CD1c-positive myeloid dendritic cell (primary cell): ENCODE measurements at regions not wholly inside any gene's neighbourhood (a gene's known extent, or its start where the extent isn't known, plus 50 kb on each side); places are given as distances from the start of the nearest gene placed in this dataset.
"Not testable (repeated sequence)": the region's sequence is repeated elsewhere in the genome, so short reads cannot be mapped to it uniquely, and the experiment has no call there.

Source experiments
- DNase-seq: peaks from one replicate; pipeline ENCODE4 v3.0.0-alpha.2; 2016; ENCODE audit errors: extremely low spot score

DNA sequence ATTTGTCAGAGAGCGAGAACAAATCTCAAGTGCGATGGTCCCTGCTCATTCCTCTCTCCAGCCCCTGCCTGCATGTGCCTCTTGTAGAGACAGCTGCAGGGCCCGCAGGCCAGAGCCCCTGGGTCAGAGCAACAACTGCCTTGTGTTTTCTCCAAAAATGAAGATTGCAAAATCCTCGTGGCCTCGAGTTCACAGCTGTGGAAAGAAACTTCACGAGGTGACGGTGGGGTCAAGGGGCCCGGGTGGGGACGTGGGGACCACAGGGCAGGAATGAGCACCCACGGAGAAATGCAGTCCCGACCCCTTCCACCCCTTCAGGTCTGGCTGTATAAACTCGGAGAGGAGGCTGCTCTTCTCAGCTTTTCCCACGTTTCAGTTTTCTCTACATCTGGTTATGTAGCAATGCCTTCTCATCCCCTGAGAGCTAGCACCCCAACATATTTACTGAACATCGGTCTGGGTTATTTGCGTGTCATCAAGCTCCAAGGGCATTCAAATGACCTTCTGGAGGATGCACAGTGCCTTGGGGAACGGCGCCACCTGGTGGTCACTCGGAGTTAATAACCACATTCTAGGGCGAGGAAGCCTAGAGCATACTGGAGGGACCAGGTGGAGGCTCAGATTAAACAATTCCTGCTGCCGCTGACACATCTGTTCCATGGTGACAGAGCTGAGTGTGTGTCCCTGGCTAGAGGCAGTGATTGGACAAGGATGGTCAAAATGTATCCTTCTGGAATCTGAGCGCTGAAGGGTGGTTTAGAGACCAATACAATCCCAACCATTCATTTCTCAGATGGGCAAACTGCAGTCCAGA is 91.4 kb upstream of the CYRIA start:
- DNase-seq: peak; percentile 77

DNA sequence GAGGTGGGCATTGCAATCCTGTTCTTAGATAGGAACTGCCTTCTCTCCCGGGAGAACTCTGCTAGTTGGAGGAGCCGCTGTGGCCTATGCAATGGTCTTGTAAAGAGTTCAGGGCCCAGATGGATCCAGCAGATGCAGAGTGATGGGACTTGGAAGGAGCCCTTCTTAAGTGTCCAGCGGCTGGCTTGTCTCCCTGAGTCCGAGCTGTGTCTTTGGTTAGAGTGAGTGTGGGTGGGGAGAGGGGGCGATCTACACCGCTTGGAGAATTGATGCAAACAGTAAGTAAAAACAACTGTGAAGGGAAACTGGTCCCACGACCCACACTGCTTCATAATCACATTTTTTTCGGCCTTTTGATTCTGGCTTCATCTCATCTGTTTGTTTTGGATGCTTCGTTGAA is 89.8 kb upstream of the CYRIA start:
- DNase-seq: no peak

DNA sequence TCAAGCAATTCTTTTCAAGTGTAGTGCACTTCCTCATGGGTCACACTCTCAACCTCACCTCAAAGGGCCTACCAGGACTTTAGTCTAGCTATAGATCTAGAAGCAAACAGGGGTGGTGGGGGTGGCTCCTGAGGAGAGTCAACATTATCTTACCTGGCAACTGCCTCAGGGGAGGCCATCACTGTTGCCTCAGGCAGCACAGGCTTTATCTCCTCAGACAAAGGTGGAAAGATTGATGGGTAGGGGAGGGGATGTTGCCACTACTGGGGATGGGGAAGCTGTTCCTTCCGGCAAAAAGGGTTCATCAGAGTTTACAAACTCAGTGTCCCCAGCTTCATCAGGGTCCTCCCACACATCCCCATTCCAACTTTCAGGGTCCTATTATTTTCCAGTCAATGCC is 87.4 kb upstream of the CYRIA start:
- DNase-seq: not testable (repeated sequence)

- not testable (repeated sequence) for DNase-seq
Measured at GRCh38 chr2:16750925-16751214, 85.2 kb upstream of the CYRIA start.

- DNase-seq: no peak
Measured at GRCh38 chr2:16750175-16750924, 84.7 kb upstream of the CYRIA start.

DNA sequence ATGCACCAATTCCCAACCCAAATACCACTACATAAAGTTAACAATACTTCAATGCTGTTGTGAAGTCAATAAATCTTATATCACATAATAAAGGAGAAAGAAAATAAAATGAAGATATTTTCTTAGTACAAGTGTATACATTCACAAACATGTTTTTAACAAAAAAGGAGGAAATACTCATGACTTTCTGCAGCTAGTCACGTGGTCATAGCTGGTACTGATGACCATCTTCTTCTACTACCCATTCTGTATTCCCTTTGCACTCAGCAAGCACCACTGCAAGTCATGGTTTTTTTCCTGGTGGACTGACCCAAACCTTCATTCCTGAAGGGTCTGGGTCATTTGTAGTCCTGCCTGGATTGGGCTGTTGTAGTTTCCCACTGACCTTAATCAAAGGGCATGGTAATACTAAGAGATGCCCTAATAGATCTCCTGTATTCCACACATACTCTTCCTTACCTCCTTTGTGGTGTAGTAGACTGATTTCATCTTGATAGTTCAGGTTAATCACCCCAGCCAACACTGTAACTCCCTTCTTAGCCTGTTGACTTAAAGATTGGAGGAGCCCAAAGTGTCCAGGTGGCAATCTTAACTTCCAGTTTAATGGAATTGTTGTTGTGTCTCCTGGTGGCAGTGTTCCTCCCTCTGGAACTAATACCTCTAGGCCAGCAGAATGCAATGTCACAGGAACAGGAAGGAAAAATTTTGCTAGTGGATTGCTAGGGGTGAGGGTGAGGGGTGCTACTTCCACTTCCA is 83.1 kb upstream of the CYRIA start:
- peak; percentile 44 for DNase-seq

GRCh38 chr2:16747689-16748088 is 82.1 kb upstream of the CYRIA start:
- no peak for DNase-seq

DNA sequence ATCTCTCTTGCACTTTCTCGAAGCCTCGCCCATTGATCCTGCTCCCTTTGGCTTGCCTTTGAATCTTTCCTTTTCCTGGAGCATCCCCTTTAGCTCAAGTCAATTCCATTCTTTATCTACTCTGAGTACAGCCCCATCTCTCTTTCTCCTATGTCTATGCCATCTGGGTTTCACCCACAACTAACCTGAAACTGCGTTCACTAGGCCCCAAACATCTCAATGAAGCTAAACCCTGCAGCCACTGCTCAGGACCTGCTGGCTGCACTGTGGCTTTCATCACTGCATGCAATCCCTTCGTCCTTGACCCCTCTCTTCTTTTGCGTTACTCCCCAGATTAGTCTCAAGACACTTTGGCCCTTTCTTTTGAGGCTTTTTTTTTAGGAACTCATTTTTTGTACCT is 81.6 kb upstream of the CYRIA start:
- DNase-seq: no peak

DNA sequence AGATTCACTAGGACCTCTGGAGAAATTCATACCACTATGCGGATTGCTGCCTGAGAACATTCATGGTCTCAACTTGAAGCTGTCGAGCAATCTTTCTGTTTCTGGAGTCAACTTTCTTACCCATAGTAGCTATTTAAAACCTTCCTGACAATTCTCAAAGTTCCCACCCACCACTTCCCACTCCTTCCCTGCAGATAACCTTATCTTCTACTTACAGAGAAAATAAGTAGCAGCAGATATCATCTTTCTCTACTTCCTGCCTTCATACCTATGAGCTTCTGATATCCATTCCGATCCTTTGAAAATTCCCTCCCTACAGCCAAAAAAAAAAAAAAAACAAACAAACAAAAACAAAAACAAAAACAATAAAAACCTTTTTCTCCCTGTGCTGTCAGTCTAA is 81.2 kb upstream of the CYRIA start:
- no peak for DNase-seq

GRCh38 chr2:16746329-16746728 is 80.7 kb upstream of the CYRIA start:
- no peak for DNase-seq

GRCh38 chr2:16745466-16745865 is 79.8 kb upstream of the CYRIA start:
- no peak for DNase-seq

GRCh38 chr2:16744521-16744920 is 78.9 kb upstream of the CYRIA start:
- no peak for DNase-seq

DNA sequence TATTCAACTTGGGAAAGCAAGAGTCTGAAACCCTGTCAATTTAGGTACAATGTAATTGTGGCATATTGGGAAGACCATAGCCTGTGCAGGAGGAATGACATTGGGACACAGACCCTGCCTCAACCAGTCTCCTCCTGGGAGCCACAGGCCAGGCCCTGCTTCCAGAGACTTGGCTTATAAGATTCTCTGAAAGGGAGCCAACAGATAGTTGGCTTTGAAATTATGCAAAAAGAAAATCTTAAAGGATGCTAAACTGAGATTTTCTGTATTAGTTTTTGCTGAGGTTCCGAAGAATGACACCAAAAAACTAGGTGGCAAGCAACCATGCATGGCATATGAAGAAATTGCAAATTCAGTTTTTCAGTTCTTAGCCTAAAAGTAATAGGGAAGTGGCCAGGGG is 76.4 kb upstream of the CYRIA start:
- no peak for DNase-seq

DNA sequence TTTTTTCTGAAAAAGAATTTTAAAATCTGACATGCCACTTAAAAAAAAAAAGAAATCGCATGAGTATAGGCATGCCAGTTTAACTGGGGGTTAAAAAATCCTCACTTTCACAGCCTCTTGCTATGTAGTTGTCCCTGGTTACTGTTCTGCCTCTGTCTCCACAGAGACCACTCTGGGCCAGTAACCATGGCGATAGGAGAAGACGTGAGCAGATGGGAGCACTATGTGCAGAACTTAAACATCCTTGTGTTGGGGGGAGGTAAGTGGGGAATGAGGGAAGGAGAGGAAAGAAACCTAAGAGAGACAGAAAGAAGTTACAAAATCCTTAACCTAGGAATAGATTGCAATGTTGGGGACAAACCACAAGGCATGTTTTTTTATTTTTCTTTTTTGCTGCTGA is 75.9 kb upstream of the CYRIA start:
- DNase-seq: no peak

GRCh38 chr2:16739778-16740581 is 74.3 kb upstream of the CYRIA start:
- no peak for DNase-seq

DNA sequence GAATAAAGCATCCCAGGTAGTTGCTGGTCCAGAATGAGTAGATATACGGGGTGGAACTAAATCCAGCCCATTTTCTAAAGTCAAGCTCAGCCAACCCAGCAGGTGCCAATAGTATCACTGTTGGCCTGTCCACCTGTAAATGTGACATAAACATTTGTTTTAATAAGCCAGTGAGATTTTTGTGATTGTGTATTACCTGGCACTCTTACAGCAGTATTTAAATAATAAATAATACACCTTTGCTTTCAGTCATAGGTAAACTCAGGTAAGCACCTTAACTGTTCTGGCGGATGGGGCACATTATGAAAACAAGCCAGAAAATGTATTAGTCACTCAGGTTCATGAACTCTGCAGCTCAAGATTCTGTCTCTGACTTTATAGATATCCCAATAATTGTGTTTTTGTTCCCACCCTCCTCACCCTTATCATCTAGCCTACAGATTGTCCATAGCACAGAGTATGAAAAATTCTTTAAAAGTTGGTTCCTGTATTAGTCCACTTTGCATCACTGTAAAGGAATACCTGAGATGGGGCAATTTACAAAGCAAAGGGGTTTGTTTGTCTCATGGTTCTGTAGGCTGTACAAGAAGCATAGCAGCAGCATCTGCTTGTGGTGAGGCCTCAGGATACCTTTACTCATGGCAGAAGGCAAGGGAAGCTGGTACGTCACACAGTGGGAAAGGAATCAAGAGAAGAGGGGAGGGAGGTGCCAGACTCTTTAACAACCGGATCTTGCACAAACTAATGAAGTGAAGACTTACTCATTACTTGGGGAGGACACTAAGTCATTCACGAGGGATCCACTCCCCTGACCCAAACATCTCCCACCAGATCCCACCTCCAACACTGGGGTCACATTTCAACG is 73.0 kb upstream of the CYRIA start:
- DNase-seq: no peak

DNA sequence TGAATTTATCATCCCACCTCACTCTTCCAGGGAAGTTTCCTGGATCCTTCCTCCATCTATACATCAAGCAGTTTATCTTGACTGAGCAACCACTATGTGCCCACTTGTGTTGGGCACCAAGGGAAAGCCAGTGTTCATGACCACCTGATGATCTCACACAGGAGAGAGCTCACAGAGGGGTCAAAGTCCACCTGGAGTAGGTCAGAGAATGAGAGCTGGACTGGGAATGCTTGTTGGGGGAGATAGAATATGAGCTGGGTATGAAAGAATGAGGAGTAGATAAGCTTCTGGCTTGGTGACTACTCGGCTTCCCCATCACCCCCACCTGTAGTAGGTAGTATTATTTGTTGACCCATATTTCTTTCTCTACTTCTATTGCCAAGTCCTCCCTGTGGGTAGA is 72.2 kb upstream of the CYRIA start:
- DNase-seq: no peak

DNA sequence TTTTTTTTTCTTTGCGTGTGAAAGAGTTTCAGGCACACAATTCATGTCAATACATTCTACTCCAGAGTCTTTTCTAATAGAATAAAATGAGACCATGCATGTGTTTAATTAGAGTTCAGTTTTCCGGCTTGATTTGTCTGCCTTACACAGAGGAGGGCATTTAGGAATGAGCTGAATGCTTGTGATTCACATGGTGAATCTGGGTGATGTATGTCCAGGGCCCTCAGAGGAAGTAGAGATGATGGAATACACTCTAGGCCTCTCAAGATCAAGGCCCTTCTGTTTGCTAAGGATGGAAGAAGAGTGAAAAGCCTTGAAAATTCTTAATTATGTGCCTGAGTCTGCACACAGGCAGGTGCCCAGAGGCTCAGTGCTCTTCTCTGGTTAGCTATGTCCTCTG is 71.0 kb upstream of the CYRIA start:
- no peak for DNase-seq

GRCh38 chr2:16729335-16729734 is 63.7 kb upstream of the CYRIA start:
- DNase-seq: no peak

- no peak for DNase-seq
Measured at GRCh38 chr2:16728351-16729136, 62.9 kb upstream of the CYRIA start.
